ENCODE measurements at regions not wholly inside any gene's neighbourhood (a gene's known extent, or its start where the extent isn't known, plus 50 kb on each side); places are given as distances from the start of the nearest gene placed in this dataset.

DNA sequence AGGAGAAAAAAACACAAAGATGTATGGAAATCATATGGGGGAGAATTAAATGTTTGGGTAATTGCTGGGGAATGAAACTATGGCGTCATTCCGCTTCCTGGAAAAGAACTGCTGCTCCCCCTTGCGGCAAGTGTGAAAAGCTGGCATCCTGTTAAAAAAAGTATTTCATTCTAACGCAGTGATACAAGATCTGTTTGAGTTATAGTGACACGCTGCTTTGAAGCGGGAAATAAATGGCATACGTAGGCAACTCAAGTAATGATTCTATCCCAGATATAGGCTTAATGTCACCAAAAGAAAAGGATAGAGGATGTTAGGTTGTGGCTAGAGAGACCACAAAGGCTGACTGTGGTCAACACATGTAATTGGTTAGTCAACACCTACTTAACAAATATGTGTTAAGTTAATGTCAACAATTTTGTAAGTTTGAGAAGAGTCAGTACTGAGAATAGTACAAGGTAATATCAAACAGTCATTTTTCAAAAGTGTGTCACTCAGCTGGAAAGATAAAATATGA is 70.2 kb upstream of the ALDH1A1 start:
- no peaks in the 10 kb centered on the region for H3K9me3 ChIP-seq (ENCODE audit: control insufficient read depth, low read length)
- no peaks in the 10 kb centered on the region for H3K36me3 ChIP-seq (ENCODE audit: control insufficient read depth, insufficient read depth, low read length)
- peak; percentile 0 to 11 (median 2) for DNase-seq
- H3K4me3 ChIP-seq (ENCODE audit: insufficient read depth, low read depth, low read length, poor library complexity, severe bottlenecking), result no peak overlapping the region
- H3K4me1 ChIP-seq (ENCODE audit: control insufficient read depth, insufficient read depth, low read length, poor library complexity, severe bottlenecking), result no peaks in the 10 kb centered on the region
- H3K27ac ChIP-seq (ENCODE audit: insufficient read depth, low read length, poor library complexity, severe bottlenecking), result no peak overlapping the region
- H3K27me3 ChIP-seq (replicated peaks; ENCODE audit: control insufficient read depth, insufficient read depth, low read length, poor library complexity, severe bottlenecking), result peaks cover 4% of the 10 kb centered on the region

- DNase-seq, result no peak
- H3K4me3 ChIP-seq (ENCODE audit: insufficient read depth, low read depth, low read length, poor library complexity, severe bottlenecking), result no peak overlapping the region
- H3K9me3 ChIP-seq (ENCODE audit: control insufficient read depth, low read length), result no peaks in the 10 kb centered on the region
- H3K27me3 ChIP-seq (replicated peaks; ENCODE audit: control insufficient read depth, insufficient read depth, low read length, poor library complexity, severe bottlenecking), result peaks cover 4% of the 10 kb centered on the region
- H3K4me1 ChIP-seq (ENCODE audit: control insufficient read depth, insufficient read depth, low read length, poor library complexity, severe bottlenecking), result no peaks in the 10 kb centered on the region
- no peaks in the 10 kb centered on the region for H3K36me3 ChIP-seq (ENCODE audit: control insufficient read depth, insufficient read depth, low read length)
- no peak overlapping the region for H3K27ac ChIP-seq (ENCODE audit: insufficient read depth, low read length, poor library complexity, severe bottlenecking)
Observed at GRCh38 chr9:73022353-73022752, 69.5 kb upstream of the ALDH1A1 start.

DNA sequence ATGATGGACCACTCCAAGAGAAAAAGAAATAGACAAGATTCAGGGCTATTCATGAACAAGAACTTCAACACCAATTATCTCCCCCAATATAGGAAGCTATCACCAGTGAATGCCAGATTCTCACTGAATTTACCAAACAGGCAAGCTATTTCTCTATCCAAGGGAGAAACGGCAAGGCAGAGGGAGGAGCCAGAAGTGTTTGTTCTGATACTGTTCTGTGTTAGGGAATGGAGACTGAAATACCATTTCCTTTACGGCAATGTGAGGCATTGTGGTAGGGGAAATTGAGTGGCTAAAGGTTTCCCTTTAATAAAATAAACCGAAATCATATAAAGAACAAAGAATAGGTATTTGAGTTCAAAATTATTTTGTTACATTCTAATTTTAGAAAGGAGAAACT is 68.0 kb upstream of the ALDH1A1 start:
- no peak for DNase-seq
- Histone ChIP-seq H3K36me3 (ENCODE audit: control insufficient read depth, insufficient read depth, low read length) (no peaks in the 10 kb centered on the region), H3K27me3 (replicated peaks; ENCODE audit: control insufficient read depth, insufficient read depth, low read length, poor library complexity, severe bottlenecking) (peaks cover 4% of the 10 kb centered on the region), H3K4me1 (ENCODE audit: control insufficient read depth, insufficient read depth, low read length, poor library complexity, severe bottlenecking) (no peaks in the 10 kb centered on the region), H3K27ac (ENCODE audit: insufficient read depth, low read length, poor library complexity, severe bottlenecking) (no peak overlapping the region), H3K9me3 (ENCODE audit: control insufficient read depth, low read length) (no peaks in the 10 kb centered on the region), H3K4me3 (ENCODE audit: insufficient read depth, low read depth, low read length, poor library complexity, severe bottlenecking) (no peak overlapping the region)

- Histone ChIP-seq H3K4me3 (ENCODE audit: insufficient read depth, low read depth, low read length, poor library complexity, severe bottlenecking) (no peak overlapping the region), H3K27ac (ENCODE audit: insufficient read depth, low read length, poor library complexity, severe bottlenecking) (no peak overlapping the region)
- DNase-seq, result no peak
Observed at GRCh38 chr9:73014011-73014410, 61.2 kb upstream of the ALDH1A1 start.

DNA sequence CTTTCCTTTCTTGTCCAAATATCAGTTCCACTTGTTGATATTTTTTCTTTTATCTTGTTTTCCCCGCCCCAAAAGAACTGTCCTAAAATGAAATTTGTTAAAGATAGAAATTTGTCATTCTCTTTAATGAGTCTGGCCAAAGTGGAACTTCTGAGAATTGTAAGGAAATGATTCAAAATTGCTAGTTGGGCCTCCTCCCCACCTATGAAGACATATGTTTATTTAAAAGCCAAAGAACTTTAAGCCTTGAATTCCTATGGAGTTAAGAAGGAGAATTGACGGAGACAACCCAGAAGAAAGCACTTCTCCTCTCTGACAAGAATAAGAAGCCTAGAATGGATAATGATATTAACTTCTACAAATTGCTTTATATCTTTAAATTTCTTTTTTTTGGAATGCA is 59.1 kb upstream of the ALDH1A1 start:
- H3K36me3 ChIP-seq (ENCODE audit: control insufficient read depth, insufficient read depth, low read length), result no peaks in the 10 kb centered on the region
- H3K4me1 ChIP-seq (ENCODE audit: control insufficient read depth, insufficient read depth, low read length, poor library complexity, severe bottlenecking), result no peaks in the 10 kb centered on the region
- DNase-seq, result no peak
- H3K27me3 ChIP-seq (replicated peaks; ENCODE audit: control insufficient read depth, insufficient read depth, low read length, poor library complexity, severe bottlenecking), result peaks cover 6% of the 10 kb centered on the region
- no peaks in the 10 kb centered on the region for H3K9me3 ChIP-seq (ENCODE audit: control insufficient read depth, low read length)
- H3K27ac ChIP-seq (ENCODE audit: insufficient read depth, low read length, poor library complexity, severe bottlenecking), result no peak overlapping the region
- H3K4me3 ChIP-seq (ENCODE audit: insufficient read depth, low read depth, low read length, poor library complexity, severe bottlenecking), result no peak overlapping the region

More at GRCh38 chr9:73014011-73014410, 61.2 kb upstream of the ALDH1A1 start:
- Histone ChIP-seq H3K9me3 (ENCODE audit: control insufficient read depth, low read length) (no peaks in the 10 kb centered on the region), H3K4me1 (ENCODE audit: control insufficient read depth, insufficient read depth, low read length, poor library complexity, severe bottlenecking) (no peaks in the 10 kb centered on the region), H3K36me3 (ENCODE audit: control insufficient read depth, insufficient read depth, low read length) (no peaks in the 10 kb centered on the region), H3K27me3 (replicated peaks; ENCODE audit: control insufficient read depth, insufficient read depth, low read length, poor library complexity, severe bottlenecking) (no peaks in the 10 kb centered on the region)

- Histone ChIP-seq H3K27ac (ENCODE audit: insufficient read depth, low read length, poor library complexity, severe bottlenecking) (no peak overlapping the region), H3K4me3 (ENCODE audit: insufficient read depth, low read depth, low read length, poor library complexity, severe bottlenecking) (no peak overlapping the region), H3K36me3 (ENCODE audit: control insufficient read depth, insufficient read depth, low read length) (no peaks in the 10 kb centered on the region), H3K4me1 (ENCODE audit: control insufficient read depth, insufficient read depth, low read length, poor library complexity, severe bottlenecking) (no peaks in the 10 kb centered on the region), H3K9me3 (ENCODE audit: control insufficient read depth, low read length) (no peaks in the 10 kb centered on the region), H3K27me3 (replicated peaks; ENCODE audit: control insufficient read depth, insufficient read depth, low read length, poor library complexity, severe bottlenecking) (peaks cover 6% of the 10 kb centered on the region)
- no peak for DNase-seq
Observed at GRCh38 chr9:73011181-73011750, 58.4 kb upstream of the ALDH1A1 start.

DNA sequence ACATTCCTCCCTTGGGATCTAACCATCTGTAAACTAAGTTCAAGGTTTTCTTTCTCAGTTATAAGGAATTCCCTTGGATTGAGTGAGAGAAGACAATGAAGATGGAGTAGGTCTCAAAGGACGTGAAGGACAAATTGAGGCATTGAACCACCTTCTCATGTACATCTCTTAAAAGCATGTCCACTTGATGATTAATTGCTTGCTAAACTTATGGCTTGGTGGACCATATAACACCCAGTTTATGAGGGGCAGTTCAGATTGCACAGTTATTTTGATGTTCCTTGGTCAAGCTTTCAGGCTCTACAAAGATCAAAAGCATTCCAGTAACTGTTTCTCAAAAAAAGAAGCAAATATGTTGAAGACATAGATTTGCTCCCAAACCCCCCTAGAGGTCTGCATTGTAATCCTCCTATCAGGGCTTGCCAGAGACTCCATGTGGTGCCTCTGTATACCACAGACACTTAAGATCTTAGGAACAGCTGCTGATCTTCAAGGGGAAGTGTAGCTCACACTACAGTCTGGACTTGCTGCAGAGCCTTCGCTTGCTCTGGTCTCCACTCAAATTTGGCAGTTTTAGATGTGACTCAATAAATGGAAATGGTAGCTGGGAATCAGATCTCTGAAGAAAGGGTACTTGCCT is 56.9 kb upstream of the ALDH1A1 start:
- H3K4me1 ChIP-seq (ENCODE audit: control insufficient read depth, insufficient read depth, low read length, poor library complexity, severe bottlenecking), result no peaks in the 10 kb centered on the region
- peaks cover 6% of the 10 kb centered on the region for H3K27me3 ChIP-seq (replicated peaks; ENCODE audit: control insufficient read depth, insufficient read depth, low read length, poor library complexity, severe bottlenecking)
- no peak overlapping the region for H3K27ac ChIP-seq (ENCODE audit: insufficient read depth, low read length, poor library complexity, severe bottlenecking)
- no peak for DNase-seq
- H3K36me3 ChIP-seq (ENCODE audit: control insufficient read depth, insufficient read depth, low read length), result no peaks in the 10 kb centered on the region
- H3K4me3 ChIP-seq (ENCODE audit: insufficient read depth, low read depth, low read length, poor library complexity, severe bottlenecking), result no peak overlapping the region
- H3K9me3 ChIP-seq (ENCODE audit: control insufficient read depth, low read length), result no peaks in the 10 kb centered on the region

GRCh38 chr9:73007966-73008672 is 55.3 kb upstream of the ALDH1A1 start:
- Histone ChIP-seq H3K4me3 (ENCODE audit: insufficient read depth, low read depth, low read length, poor library complexity, severe bottlenecking) (no peak overlapping the region), H3K4me1 (ENCODE audit: control insufficient read depth, insufficient read depth, low read length, poor library complexity, severe bottlenecking) (no peaks in the 10 kb centered on the region), H3K36me3 (ENCODE audit: control insufficient read depth, insufficient read depth, low read length) (no peaks in the 10 kb centered on the region), H3K9me3 (ENCODE audit: control insufficient read depth, low read length) (no peaks in the 10 kb centered on the region), H3K27ac (ENCODE audit: insufficient read depth, low read length, poor library complexity, severe bottlenecking) (no peak overlapping the region), H3K27me3 (replicated peaks; ENCODE audit: control insufficient read depth, insufficient read depth, low read length, poor library complexity, severe bottlenecking) (peaks cover 6% of the 10 kb centered on the region)
- DNase-seq, result no peak

- no peaks in the 10 kb centered on the region for H3K4me1 ChIP-seq (ENCODE audit: control insufficient read depth, insufficient read depth, low read length, poor library complexity, severe bottlenecking)
- DNase-seq, result no peak
- H3K27me3 ChIP-seq (replicated peaks; ENCODE audit: control insufficient read depth, insufficient read depth, low read length, poor library complexity, severe bottlenecking), result peaks cover 6% of the 10 kb centered on the region
- no peaks in the 10 kb centered on the region for H3K36me3 ChIP-seq (ENCODE audit: control insufficient read depth, insufficient read depth, low read length)
- H3K4me3 ChIP-seq (ENCODE audit: insufficient read depth, low read depth, low read length, poor library complexity, severe bottlenecking), result no peak overlapping the region
- H3K27ac ChIP-seq (ENCODE audit: insufficient read depth, low read length, poor library complexity, severe bottlenecking), result no peak overlapping the region
- no peaks in the 10 kb centered on the region for H3K9me3 ChIP-seq (ENCODE audit: control insufficient read depth, low read length)
Observed at GRCh38 chr9:73006986-73007385, 54.1 kb upstream of the ALDH1A1 start.
